ENCODE measurements at regions not wholly inside any gene's neighbourhood (a gene's known extent, or its start where the extent isn't known, plus 50 kb on each side); places are given as distances from the start of the nearest gene placed in this dataset.

GRCh38 chr10:56104923-56105322, 256.1 kb downstream of the ZWINT start:
- TF ChIP-seq, protein P1, sequence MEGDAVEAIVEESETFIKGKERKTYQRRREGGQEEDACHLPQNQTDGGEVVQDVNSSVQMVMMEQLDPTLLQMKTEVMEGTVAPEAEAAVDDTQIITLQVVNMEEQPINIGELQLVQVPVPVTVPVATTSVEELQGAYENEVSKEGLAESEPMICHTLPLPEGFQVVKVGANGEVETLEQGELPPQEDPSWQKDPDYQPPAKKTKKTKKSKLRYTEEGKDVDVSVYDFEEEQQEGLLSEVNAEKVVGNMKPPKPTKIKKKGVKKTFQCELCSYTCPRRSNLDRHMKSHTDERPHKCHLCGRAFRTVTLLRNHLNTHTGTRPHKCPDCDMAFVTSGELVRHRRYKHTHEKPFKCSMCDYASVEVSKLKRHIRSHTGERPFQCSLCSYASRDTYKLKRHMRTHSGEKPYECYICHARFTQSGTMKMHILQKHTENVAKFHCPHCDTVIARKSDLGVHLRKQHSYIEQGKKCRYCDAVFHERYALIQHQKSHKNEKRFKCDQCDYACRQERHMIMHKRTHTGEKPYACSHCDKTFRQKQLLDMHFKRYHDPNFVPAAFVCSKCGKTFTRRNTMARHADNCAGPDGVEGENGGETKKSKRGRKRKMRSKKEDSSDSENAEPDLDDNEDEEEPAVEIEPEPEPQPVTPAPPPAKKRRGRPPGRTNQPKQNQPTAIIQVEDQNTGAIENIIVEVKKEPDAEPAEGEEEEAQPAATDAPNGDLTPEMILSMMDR (IDR thresholded peaks at IDR 0.05; ENCODE audit: poor library complexity, severe bottlenecking): no peak
- no peak for TF ChIP-seq EZH2 (IDR thresholded peaks at IDR 0.05; ENCODE audit: borderline replicate concordance, insufficient read depth, low read length, poor library complexity, severe bottlenecking)
- no peak for TF ChIP-seq POLR2AphosphoS5 (IDR thresholded peaks at IDR 0.05)
- TF ChIP-seq EP300 (conservative IDR thresholded peaks at IDR 0.05; ENCODE audit: poor library complexity, severe bottlenecking): no peak
- no peak for TF ChIP-seq TAF1 (IDR thresholded peaks at IDR 0.05; ENCODE audit: low read depth)

All from neural cell (in vitro differentiated cells).